ENCODE measurements at regions not wholly inside any gene's neighbourhood (a gene's known extent, or its start where the extent isn't known, plus 50 kb on each side); places are given as distances from the start of the nearest gene placed in this dataset.

DNA sequence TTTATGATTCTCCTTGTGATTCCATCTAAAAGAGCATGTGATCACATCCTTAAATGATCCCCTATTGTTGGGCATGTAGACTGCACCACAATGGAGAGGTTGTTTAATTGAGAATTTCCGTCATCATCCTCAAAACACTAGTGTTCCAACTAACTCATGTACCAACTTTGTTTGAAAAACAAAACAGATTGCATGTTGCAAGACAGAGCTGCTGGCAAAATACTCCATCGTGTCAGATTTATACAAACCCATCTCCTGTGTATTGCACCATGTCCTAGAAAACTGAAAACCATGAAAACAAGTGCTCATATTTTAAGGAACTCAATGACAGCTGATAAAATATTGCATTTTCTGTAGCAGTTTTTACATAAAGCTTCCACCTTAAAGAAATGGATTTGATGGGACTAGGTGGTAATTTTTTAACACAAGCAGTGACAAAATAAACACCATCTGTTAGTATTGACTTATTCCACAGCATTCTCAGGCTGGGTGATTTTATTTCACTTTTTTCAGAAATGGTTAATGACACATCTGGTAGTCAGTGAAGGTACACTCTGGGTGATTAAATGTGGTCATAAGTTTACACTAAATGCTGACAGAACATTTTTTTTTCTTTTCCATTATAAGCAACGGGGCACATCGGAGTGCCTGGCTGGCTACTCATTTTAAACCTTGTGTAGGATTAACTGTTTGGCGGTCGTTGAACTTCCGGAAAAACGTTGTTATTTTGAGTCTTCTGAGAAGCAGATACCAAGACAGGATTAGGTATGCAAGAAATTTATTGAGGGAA, 602.9 kb upstream of the WWC1 start:
- TF ChIP-seq, protein P1, sequence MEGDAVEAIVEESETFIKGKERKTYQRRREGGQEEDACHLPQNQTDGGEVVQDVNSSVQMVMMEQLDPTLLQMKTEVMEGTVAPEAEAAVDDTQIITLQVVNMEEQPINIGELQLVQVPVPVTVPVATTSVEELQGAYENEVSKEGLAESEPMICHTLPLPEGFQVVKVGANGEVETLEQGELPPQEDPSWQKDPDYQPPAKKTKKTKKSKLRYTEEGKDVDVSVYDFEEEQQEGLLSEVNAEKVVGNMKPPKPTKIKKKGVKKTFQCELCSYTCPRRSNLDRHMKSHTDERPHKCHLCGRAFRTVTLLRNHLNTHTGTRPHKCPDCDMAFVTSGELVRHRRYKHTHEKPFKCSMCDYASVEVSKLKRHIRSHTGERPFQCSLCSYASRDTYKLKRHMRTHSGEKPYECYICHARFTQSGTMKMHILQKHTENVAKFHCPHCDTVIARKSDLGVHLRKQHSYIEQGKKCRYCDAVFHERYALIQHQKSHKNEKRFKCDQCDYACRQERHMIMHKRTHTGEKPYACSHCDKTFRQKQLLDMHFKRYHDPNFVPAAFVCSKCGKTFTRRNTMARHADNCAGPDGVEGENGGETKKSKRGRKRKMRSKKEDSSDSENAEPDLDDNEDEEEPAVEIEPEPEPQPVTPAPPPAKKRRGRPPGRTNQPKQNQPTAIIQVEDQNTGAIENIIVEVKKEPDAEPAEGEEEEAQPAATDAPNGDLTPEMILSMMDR (IDR thresholded peaks at IDR 0.05), result no peak
- TF ChIP-seq EZH2 (IDR thresholded peaks at IDR 0.05; ENCODE audit: borderline replicate concordance, insufficient read depth, low read depth, low read length, poor library complexity, severe bottlenecking), result no peak
